ENCODE measurements at regions not wholly inside any gene's neighbourhood (a gene's known extent, or its start where the extent isn't known, plus 50 kb on each side); places are given as distances from the start of the nearest gene placed in this dataset.

DNA sequence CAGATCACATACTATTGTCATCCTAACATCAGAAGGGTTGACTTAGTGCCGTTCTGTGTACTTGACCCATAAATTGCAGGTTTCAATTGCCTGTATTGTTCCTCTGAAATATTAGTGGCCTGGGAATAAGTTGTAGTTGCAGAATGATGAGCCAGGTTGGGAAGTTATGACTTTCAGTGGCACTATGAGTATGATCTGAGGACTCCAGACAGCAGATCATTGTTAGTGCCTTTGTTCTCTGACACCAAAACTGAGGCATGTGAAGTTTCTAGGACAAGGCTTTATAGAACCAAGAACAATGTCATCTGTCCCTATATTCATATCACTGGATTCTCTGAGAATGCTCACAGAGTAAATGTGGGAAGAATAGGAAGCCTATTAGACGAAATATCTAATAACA lies 403.7 kb downstream of the STK39 start:
- TF ChIP-seq, protein P1, sequence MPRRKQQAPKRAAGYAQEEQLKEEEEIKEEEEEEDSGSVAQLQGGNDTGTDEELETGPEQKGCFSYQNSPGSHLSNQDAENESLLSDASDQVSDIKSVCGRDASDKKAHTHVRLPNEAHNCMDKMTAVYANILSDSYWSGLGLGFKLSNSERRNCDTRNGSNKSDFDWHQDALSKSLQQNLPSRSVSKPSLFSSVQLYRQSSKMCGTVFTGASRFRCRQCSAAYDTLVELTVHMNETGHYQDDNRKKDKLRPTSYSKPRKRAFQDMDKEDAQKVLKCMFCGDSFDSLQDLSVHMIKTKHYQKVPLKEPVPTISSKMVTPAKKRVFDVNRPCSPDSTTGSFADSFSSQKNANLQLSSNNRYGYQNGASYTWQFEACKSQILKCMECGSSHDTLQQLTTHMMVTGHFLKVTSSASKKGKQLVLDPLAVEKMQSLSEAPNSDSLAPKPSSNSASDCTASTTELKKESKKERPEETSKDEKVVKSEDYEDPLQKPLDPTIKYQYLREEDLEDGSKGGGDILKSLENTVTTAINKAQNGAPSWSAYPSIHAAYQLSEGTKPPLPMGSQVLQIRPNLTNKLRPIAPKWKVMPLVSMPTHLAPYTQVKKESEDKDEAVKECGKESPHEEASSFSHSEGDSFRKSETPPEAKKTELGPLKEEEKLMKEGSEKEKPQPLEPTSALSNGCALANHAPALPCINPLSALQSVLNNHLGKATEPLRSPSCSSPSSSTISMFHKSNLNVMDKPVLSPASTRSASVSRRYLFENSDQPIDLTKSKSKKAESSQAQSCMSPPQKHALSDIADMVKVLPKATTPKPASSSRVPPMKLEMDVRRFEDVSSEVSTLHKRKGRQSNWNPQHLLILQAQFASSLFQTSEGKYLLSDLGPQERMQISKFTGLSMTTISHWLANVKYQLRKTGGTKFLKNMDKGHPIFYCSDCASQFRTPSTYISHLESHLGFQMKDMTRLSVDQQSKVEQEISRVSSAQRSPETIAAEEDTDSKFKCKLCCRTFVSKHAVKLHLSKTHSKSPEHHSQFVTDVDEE (CRISPR knock-in tag; IDR thresholded peaks at IDR 0.05): no peak
- TF ChIP-seq GLIS3 (CRISPR knock-in tag; IDR thresholded peaks at IDR 0.05): no peak
- no peak for TF ChIP-seq PPARA (CRISPR knock-in tag; IDR thresholded peaks at IDR 0.05; ENCODE audit: borderline replicate concordance)
- no peak for TF ChIP-seq ZNF70 (CRISPR knock-in tag; IDR thresholded peaks at IDR 0.05)
- TF ChIP-seq, protein P2, sequence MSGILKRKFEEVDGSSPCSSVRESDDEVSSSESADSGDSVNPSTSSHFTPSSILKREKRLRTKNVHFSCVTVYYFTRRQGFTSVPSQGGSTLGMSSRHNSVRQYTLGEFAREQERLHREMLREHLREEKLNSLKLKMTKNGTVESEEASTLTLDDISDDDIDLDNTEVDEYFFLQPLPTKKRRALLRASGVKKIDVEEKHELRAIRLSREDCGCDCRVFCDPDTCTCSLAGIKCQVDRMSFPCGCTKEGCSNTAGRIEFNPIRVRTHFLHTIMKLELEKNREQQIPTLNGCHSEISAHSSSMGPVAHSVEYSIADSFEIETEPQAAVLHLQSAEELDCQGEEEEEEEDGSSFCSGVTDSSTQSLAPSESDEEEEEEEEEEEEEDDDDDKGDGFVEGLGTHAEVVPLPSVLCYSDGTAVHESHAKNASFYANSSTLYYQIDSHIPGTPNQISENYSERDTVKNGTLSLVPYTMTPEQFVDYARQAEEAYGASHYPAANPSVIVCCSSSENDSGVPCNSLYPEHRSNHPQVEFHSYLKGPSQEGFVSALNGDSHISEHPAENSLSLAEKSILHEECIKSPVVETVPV (CRISPR knock-in tag; IDR thresholded peaks at IDR 0.05): no peak
- TF ChIP-seq RARB (CRISPR knock-in tag; IDR thresholded peaks at IDR 0.05): no peak
- TF ChIP-seq ESRRG (CRISPR knock-in tag; IDR thresholded peaks at IDR 0.05): no peak
- TF ChIP-seq ZNF8 (CRISPR knock-in tag; IDR thresholded peaks at IDR 0.05): no peak
- TF ChIP-seq, protein P3, sequence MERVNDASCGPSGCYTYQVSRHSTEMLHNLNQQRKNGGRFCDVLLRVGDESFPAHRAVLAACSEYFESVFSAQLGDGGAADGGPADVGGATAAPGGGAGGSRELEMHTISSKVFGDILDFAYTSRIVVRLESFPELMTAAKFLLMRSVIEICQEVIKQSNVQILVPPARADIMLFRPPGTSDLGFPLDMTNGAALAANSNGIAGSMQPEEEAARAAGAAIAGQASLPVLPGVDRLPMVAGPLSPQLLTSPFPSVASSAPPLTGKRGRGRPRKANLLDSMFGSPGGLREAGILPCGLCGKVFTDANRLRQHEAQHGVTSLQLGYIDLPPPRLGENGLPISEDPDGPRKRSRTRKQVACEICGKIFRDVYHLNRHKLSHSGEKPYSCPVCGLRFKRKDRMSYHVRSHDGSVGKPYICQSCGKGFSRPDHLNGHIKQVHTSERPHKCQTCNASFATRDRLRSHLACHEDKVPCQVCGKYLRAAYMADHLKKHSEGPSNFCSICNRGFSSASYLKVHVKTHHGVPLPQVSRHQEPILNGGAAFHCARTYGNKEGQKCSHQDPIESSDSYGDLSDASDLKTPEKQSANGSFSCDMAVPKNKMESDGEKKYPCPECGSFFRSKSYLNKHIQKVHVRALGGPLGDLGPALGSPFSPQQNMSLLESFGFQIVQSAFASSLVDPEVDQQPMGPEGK (CRISPR knock-in tag; IDR thresholded peaks at IDR 0.05; ENCODE audit: borderline replicate concordance): no peak
- TF ChIP-seq ZNF565 (CRISPR knock-in tag; conservative IDR thresholded peaks at IDR 0.05; ENCODE audit: low read depth): no peak
- TF ChIP-seq ZFP3 (CRISPR knock-in tag; IDR thresholded peaks at IDR 0.05): no peak
- TF ChIP-seq POU6F1 (CRISPR knock-in tag; IDR thresholded peaks at IDR 0.05; ENCODE audit: borderline replicate concordance, low read depth): no peak
- TF ChIP-seq CREB5 (CRISPR knock-in tag; IDR thresholded peaks at IDR 0.05; ENCODE audit: low read depth): no peak
- no peak for TF ChIP-seq CSDC2 (CRISPR knock-in tag; IDR thresholded peaks at IDR 0.05)
- TF ChIP-seq ISL1 (CRISPR knock-in tag; IDR thresholded peaks at IDR 0.05): no peak
- no peak for TF ChIP-seq SNAI2 (CRISPR knock-in tag; IDR thresholded peaks at IDR 0.05)
- TF ChIP-seq ARNTL (CRISPR knock-in tag; IDR thresholded peaks at IDR 0.05; ENCODE audit: borderline replicate concordance, low read depth): no peak
- no peak for TF ChIP-seq TOX (CRISPR knock-in tag; IDR thresholded peaks at IDR 0.05; ENCODE audit: borderline replicate concordance)
- TF ChIP-seq ZC3H10 (CRISPR knock-in tag; IDR thresholded peaks at IDR 0.05): no peak
- TF ChIP-seq BACH2 (CRISPR knock-in tag; IDR thresholded peaks at IDR 0.05; ENCODE audit: borderline replicate concordance): no peak
- no peak for ATAC-seq

DNA sequence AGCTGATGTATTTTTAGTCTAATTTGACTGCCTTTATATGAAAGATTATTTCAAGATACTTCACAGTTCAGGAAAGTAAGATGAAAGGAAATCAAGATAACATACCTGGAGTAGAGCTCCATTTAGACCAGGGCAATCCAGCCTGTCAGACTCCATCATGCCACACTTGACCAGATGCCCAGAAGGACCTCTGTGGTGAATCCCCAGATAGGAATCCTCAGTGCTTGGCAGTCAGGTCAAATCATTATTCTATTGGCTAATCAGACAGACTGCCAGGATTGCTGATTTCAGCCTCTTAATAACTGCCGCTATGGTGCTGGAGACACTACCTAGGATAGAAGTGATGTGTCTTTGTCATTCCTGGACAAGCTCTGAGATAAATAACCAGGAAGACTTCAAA lies 404.2 kb downstream of the STK39 start:
- ATAC-seq: no peak; the same call in 2 of the 3 replicates
- TF ChIP-seq SNAI2 (CRISPR knock-in tag; IDR thresholded peaks at IDR 0.05) (no peak), GLIS3 (CRISPR knock-in tag; IDR thresholded peaks at IDR 0.05) (no peak), RARB (CRISPR knock-in tag; IDR thresholded peaks at IDR 0.05) (no peak), ZNF565 (CRISPR knock-in tag; conservative IDR thresholded peaks at IDR 0.05; ENCODE audit: low read depth) (no peak), OSR1 (CRISPR knock-in tag; IDR thresholded peaks at IDR 0.05) (no peak), ZNF8 (CRISPR knock-in tag; IDR thresholded peaks at IDR 0.05) (no peak), POU6F1 (CRISPR knock-in tag; IDR thresholded peaks at IDR 0.05; ENCODE audit: borderline replicate concordance, low read depth) (no peak), ZFP30 (CRISPR knock-in tag; IDR thresholded peaks at IDR 0.05) (no peak), ISL1 (CRISPR knock-in tag; IDR thresholded peaks at IDR 0.05) (no peak), TOX (CRISPR knock-in tag; IDR thresholded peaks at IDR 0.05; ENCODE audit: borderline replicate concordance) (no peak), BACH2 (CRISPR knock-in tag; IDR thresholded peaks at IDR 0.05; ENCODE audit: borderline replicate concordance) (no peak), ZFP3 (CRISPR knock-in tag; IDR thresholded peaks at IDR 0.05) (no peak)
- TF ChIP-seq, protein P2 (CRISPR knock-in tag; IDR thresholded peaks at IDR 0.05): no peak

Data from SK-N-SH treated with all-trans-retinoic acid at 6 μM for 48 hours (cell line).